GM13976 (cell line): ENCODE measurements at regions not wholly inside any gene's neighbourhood (a gene's known extent, or its start where the extent isn't known, plus 50 kb on each side); places are given as distances from the start of the nearest gene placed in this dataset.

ENCODE experiments used
- DNase-seq: peaks from one replicate; pipeline ENCODE4 v3.0.0; 2012; ENCODE audit warnings: low spot score
- in situ Hi-C: fragments of 300-500 bp; cut with MboI; formaldehyde crosslinking; loops from one replicate; pipeline ENCODE4 v1.12.0; 2022; ENCODE audit warnings: low sequenced_read_pairs, mixed read lengths, inconsistent platforms; ENCODE audit not compliant: unreplicated experiment
- TF ChIP-seq, protein P1 (sequence below): IDR thresholded peaks from 2 replicates; pipeline ENCODE4 v1.5.1; 2012; ENCODE audit warnings: borderline replicate concordance, mild to moderate bottlenecking; ENCODE audit not compliant: insufficient read depth; ENCODE audit errors: extremely low read depth, missing control alignments, control extremely low read depth

DNA sequence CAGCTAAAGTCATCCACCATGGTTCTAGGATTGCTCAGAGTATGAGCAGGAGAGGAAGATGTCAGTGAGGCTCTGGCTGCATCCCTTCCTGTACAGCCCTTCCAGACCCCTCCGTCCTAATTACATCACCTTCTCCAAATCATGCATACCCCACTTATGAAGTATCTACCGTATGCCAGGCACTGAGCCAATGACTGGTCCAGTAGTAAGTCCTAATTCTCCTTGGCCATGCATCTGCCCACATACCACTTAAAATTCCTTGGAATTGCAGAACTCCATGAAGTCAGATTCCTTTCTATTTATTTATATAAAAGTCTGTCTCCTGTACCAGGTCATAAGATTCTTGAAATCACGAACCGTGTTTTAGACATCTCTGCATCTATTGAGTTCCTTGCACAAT lies 106.1 kb downstream of the SEC16B start:
- DNase-seq: no peak
- in situ Hi-C loops: no loop called here
- TF ChIP-seq, protein P1, sequence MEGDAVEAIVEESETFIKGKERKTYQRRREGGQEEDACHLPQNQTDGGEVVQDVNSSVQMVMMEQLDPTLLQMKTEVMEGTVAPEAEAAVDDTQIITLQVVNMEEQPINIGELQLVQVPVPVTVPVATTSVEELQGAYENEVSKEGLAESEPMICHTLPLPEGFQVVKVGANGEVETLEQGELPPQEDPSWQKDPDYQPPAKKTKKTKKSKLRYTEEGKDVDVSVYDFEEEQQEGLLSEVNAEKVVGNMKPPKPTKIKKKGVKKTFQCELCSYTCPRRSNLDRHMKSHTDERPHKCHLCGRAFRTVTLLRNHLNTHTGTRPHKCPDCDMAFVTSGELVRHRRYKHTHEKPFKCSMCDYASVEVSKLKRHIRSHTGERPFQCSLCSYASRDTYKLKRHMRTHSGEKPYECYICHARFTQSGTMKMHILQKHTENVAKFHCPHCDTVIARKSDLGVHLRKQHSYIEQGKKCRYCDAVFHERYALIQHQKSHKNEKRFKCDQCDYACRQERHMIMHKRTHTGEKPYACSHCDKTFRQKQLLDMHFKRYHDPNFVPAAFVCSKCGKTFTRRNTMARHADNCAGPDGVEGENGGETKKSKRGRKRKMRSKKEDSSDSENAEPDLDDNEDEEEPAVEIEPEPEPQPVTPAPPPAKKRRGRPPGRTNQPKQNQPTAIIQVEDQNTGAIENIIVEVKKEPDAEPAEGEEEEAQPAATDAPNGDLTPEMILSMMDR: no peak

DNA sequence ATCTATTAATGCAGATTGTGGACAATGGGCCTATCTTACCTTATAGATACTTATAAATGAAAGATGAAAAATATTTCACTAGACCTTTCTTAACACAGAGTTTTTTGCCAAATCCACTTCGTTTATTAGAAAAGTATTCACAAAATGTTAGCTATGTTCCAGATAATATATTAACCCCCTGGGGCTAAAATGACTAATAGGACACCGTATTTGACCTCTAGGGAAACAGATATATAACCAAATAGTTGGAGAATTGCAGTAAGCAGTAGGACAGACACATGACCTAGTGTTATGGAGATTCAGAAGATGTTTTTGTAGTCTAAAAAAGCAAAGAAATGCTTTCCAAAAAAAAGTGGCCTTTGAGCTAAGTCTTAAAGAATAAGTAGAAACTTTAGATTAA lies 106.9 kb downstream of the SEC16B start:
- in situ Hi-C loops: no loop called here
- TF ChIP-seq, protein P1: no peak
- DNase-seq: no peak

DNA sequence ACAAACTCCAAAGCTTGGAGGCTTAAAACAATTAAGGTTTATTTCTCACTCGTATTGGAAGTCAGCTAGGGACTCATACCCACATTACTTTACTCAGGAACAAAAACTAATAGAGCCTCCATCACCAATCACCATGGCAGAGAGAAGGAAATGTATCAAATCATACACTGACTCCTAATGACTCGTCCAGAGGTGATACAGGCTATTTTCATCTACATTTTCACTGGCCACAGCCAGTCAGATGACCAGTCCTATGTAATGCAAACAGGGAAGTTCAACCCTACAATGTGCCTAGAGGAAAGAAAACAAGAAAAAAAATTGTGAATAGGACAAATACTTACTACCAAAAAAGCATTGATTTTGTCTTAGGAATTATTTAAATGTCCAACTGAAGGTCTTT lies 110.3 kb downstream of the SEC16B start:
- TF ChIP-seq, protein P1: no peak
- in situ Hi-C loops: no loop called here
- no peak for DNase-seq

DNA sequence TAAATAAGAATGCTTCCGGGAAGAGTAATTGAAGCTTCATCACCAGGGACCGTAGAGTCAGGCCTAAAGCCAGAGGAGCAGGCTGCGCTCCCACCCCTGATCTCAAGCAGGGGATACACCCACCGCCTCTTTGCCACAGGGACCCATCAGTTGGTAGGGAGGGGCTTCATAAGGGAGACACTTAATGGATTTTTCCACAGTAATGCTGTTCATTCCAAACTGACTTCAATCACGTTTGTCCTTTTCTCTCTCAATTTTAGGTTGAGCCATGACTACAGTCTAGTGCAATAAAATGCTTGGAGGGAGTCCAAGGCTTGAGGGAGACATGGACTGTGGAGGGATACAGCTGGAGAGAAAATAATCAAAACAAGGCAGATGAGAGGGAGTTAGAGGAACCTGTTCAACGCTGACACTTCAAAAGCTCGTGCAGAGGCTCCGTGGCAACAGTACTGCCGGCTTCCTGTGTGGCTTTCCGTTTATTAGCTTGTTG lies 111.5 kb downstream of the SEC16B start:
- TF ChIP-seq, protein P1: no peak
- DNase-seq: no peak
- in situ Hi-C loops: no loop called here

DNA sequence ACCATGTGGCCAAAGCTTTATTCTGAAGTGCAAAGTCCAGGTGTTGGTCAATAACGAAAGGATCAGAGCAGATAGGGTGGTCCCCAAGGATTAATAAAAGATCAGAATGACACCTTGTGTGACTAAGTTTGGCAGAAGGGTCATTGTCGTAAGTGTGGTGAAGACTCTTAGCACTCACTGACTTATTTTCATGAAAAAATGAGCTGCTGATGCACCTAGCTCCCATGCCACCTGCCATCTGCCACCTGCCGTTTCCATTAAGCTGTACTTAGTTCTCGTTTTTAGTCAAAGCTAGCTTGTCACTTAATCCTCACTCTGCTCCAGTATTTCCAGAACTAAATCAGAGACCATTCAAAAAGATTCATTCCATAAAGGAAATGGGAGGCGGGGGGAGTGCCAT lies 112.6 kb downstream of the SEC16B start:
- in situ Hi-C loops: no loop called here
- no peak for DNase-seq
- TF ChIP-seq, protein P1: no peak

DNA sequence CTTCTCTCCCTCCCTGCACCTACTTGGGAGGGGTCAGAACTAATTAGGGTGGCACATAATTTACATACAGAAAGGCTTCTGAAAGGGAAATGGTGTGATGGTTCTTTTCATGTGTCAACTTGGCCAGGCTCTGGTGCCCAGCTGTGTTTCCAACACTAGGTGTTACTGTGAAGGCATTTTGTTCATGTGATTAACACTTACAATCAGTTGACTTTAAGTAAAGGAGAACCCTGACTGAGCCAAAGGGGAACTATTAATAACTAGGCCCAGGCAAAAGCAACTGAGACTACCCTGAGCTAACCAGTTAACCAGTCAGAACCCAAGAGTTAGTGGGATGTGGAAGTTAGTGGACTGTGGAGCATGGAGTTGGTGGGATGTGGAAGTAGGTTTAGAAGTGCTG lies 114.9 kb downstream of the SEC16B start:
- no peak for DNase-seq
- TF ChIP-seq, protein P1: no peak
- in situ Hi-C loops: no loop called here

DNA sequence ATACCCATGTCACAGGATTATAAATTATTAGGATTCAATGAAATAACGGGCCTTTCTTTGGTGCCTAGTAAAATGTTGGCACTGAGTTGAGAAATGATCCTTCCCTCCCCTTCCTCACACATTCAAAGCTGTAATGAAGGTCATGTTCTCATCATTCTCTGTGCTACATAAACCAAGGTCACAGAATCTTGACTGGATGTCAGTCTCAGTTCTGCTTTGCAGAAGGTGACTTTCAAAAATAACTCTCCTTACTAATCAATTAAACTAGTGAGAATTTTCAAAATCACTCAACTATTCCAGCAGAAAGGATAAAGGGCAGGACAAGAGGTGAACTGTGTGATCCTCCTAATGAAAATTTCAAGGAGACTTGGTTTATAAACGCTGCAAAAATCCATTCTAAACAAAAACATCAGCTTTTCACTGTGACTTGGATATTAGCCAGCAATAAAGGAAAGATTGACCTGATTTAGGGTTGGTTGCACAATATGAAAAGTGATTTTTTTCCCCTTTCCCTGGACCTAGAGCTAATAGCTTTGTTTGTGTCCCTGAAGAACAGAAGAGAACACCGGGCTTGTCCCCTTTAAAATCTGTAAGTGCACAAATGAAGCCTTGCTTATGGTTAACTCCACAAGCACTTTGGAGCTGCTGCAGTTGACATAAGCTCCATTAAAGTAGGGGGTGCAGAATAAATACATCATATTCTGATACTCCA lies 120.1 kb downstream of the SEC16B start:
- TF ChIP-seq, protein P1: no peak
- in situ Hi-C loops: no loop called here
- DNase-seq: no peak
